ENCODE measurements at regions not wholly inside any gene's neighbourhood (a gene's known extent, or its start where the extent isn't known, plus 50 kb on each side); places are given as distances from the start of the nearest gene placed in this dataset.

GRCh38 chr17:49908782-49909714 is 59.9 kb upstream of the DLX4 start:
- WGBS, 2 donors: 69 to 70% methylated on average over 23 of the region's 23 CpGs
- intact Hi-C loops (cut with DNase I): no loop called here
- ATAC-seq (no peak), DNase-seq (no peak)
- peaks cover 0 to 9% of the 10 kb centered on the region in 2 donors for H3K27me3 ChIP-seq
- no peak overlapping the region for H3K4me3 ChIP-seq
- H3K4me1 ChIP-seq: peaks cover 9% of the 10 kb centered on the region
- H3K36me3 ChIP-seq (replicated peaks in 1 of 2; ENCODE audit: insufficient read depth in 1 of 2, low read depth in 2 of 2): no peaks in the 10 kb centered on the region
- H3K9me3 ChIP-seq: no peaks in the 10 kb centered on the region
- H3K27ac ChIP-seq: no peak overlapping the region
- TF ChIP-seq, protein P1, sequence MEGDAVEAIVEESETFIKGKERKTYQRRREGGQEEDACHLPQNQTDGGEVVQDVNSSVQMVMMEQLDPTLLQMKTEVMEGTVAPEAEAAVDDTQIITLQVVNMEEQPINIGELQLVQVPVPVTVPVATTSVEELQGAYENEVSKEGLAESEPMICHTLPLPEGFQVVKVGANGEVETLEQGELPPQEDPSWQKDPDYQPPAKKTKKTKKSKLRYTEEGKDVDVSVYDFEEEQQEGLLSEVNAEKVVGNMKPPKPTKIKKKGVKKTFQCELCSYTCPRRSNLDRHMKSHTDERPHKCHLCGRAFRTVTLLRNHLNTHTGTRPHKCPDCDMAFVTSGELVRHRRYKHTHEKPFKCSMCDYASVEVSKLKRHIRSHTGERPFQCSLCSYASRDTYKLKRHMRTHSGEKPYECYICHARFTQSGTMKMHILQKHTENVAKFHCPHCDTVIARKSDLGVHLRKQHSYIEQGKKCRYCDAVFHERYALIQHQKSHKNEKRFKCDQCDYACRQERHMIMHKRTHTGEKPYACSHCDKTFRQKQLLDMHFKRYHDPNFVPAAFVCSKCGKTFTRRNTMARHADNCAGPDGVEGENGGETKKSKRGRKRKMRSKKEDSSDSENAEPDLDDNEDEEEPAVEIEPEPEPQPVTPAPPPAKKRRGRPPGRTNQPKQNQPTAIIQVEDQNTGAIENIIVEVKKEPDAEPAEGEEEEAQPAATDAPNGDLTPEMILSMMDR (IDR thresholded peaks at IDR 0.05): no peak
- TF ChIP-seq POLR2A (IDR thresholded peaks at IDR 0.05): no peak

DNA sequence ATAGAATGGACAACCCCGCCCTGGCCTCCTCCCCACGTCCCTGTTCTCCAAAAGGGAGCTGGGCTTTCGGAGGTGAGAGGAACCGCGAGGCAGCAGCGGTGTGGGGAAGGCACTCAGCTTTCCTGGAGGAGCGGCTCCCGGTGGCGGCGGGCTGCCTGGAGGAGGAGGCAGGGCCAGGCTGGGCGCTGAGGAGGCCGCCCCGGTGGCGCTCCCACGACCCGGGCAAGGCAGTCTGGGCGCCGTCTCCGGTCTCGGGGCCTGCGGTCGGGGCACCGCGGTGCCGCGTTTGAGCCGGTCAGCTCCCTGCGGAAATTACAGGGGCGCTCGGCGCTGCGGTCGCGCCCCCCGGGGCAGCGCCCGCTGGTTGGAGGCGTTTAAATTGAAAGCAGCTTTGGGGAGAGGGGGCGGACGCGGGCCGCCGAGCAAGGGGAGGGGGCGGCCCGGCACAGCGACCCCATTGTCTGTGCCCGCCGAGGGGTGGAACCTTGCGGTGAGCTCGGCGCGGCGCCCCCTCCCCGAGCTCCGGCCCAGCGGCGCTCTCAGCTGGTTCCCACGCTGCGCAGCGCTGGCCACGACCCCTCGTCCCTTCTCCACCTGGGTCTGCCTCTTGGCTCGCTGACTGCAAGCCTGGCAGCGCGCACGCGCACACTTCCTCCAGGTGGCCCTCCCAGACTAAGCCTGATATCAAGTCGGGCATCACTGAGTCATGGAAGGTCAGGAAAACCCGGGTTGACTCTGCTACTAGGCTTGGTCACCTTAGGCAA is 58.7 kb upstream of the DLX4 start:
- peaks cover 0 to 9% of the 10 kb centered on the region in 2 donors for H3K27me3 ChIP-seq
- intact Hi-C loops (cut with DNase I): no loop called here
- H3K4me3 ChIP-seq: no peak overlapping the region
- DNase-seq (peak in 3 of 4 donors; percentile 16 to 52 (median 19)), ATAC-seq (no peak)
- no peak for TF ChIP-seq POLR2A (IDR thresholded peaks at IDR 0.05)
- TF ChIP-seq, protein P1 (IDR thresholded peaks at IDR 0.05): no peak
- no peaks in the 10 kb centered on the region for H3K36me3 ChIP-seq (replicated peaks in 1 of 2; ENCODE audit: insufficient read depth in 1 of 2, low read depth in 2 of 2)
- peaks cover 9% of the 10 kb centered on the region for H3K4me1 ChIP-seq
- no peaks in the 10 kb centered on the region for H3K9me3 ChIP-seq
- WGBS, 2 donors: 5 to 18% methylated on average over 12 to 44 of the region's 69 CpGs
- no peak overlapping the region for H3K27ac ChIP-seq

GRCh38 chr17:49910858-49911204 is 58.2 kb upstream of the DLX4 start:
- ATAC-seq: no peak
- WGBS, 2 donors: 52 to 57% methylated on average over 7 of the region's 7 CpGs
- peaks cover 9% of the 10 kb centered on the region for H3K4me1 ChIP-seq
- no peaks in the 10 kb centered on the region for H3K36me3 ChIP-seq (replicated peaks in 1 of 2; ENCODE audit: insufficient read depth in 1 of 2, low read depth in 2 of 2)
- no peak for DNase-seq
- peaks cover 0 to 9% of the 10 kb centered on the region in 2 donors for H3K27me3 ChIP-seq
- H3K4me3 ChIP-seq: no peak overlapping the region
- intact Hi-C loops (cut with DNase I): no loop called here
- H3K27ac ChIP-seq: no peak overlapping the region
- no peaks in the 10 kb centered on the region for H3K9me3 ChIP-seq
- TF ChIP-seq, protein P1 (IDR thresholded peaks at IDR 0.05): no peak
- no peak for TF ChIP-seq POLR2A (IDR thresholded peaks at IDR 0.05)

DNA sequence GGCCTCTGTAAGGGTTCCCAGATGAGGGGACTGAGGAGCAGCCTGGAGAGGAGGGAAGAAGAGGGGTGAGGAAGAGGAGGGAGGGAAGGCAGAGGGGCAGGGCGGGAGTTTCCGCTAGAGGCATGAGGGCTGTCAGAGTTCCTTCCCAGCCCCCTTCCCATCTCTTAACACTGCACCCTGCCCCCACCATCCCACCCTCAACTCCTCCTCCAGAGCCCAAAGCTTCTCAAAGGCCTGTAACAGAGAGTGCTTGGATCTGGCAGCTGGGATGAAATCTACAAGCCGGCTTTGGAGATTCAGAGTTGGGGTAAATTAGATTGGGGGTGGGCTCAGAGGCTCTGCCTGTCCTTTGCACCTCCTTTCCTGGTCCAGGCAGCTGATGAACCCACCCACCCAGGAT is 57.3 kb upstream of the DLX4 start:
- Histone ChIP-seq H3K27me3 (peaks cover 0 to 9% of the 10 kb centered on the region in 2 donors), H3K9me3 (no peaks in the 10 kb centered on the region), H3K4me1 (peaks cover 9% of the 10 kb centered on the region), H3K4me3 (no peak overlapping the region), H3K36me3 (replicated peaks in 1 of 2; ENCODE audit: insufficient read depth in 1 of 2, low read depth in 2 of 2) (no peaks in the 10 kb centered on the region), H3K27ac (no peak overlapping the region)
- DNase-seq (no peak), ATAC-seq (no peak)
- intact Hi-C loops (cut with DNase I): no loop called here
- 70 to 82% methylated on average over 3 of the region's 3 CpGs for WGBS, 2 donors
- TF ChIP-seq, protein P1 (IDR thresholded peaks at IDR 0.05): no peak
- TF ChIP-seq POLR2A (IDR thresholded peaks at IDR 0.05): no peak

All from body of pancreas (tissue), 4 donors.